H9 (cell line): ENCODE measurements at regions not wholly inside any gene's neighbourhood (a gene's known extent, or its start where the extent isn't known, plus 50 kb on each side); places are given as distances from the start of the nearest gene placed in this dataset.

Experiments
- DNase-seq: peaks from one replicate; pipeline ENCODE4 v3.0.0-alpha.2; 2017
- H2AFZ ChIP-seq: one replicate; pipeline ENCODE4 v1.6.1; 2013; ENCODE audit warnings: mild to moderate bottlenecking, low read length, control low read depth, moderate library complexity
- H2AK5ac ChIP-seq: 2 replicates; pipeline ENCODE4 v1.6.1; 2013; ENCODE audit warnings: low read length, control low read depth, mixed read lengths; ENCODE audit not compliant: insufficient read length
- H2BK120ac ChIP-seq: one replicate; pipeline ENCODE4 v1.6.1; 2013; ENCODE audit warnings: low read depth, mild to moderate bottlenecking, low read length, control low read depth, inconsistent platforms; ENCODE audit not compliant: poor library complexity, severe bottlenecking
- H2BK12ac ChIP-seq: 2 replicates; pipeline ENCODE4 v1.6.1; 2013; ENCODE audit warnings: low read length, control low read depth, mixed read lengths, low read depth; ENCODE audit not compliant: insufficient read length
- H2BK15ac ChIP-seq: 2 replicates; pipeline ENCODE4 v1.6.1; 2013; ENCODE audit warnings: low read depth, low read length, control low read depth
- H2BK20ac ChIP-seq: one replicate; pipeline ENCODE4 v1.6.1; 2013; ENCODE audit warnings: low read depth, mild to moderate bottlenecking, low read length, control low read depth, inconsistent platforms; ENCODE audit not compliant: poor library complexity, severe bottlenecking
- H2BK5ac ChIP-seq: 2 replicates; pipeline ENCODE4 v1.6.1; 2013; ENCODE audit warnings: low read length, control low read depth, mixed read lengths; ENCODE audit not compliant: insufficient read length
- H3K14ac ChIP-seq: 2 replicates; pipeline ENCODE4 v1.6.1; 2013; ENCODE audit warnings: low read length, control low read depth; ENCODE audit not compliant: insufficient read depth
- H3K18ac ChIP-seq: 2 replicates; pipeline ENCODE4 v1.6.1; 2013; ENCODE audit warnings: low read depth, mild to moderate bottlenecking, mixed read lengths, low read length, control low read depth; ENCODE audit not compliant: insufficient read length
- H3K23ac ChIP-seq: 2 replicates; pipeline ENCODE4 v1.6.1; 2013; ENCODE audit warnings: low read length, control low read depth, mixed read lengths, low read depth; ENCODE audit not compliant: insufficient read length
- H3K23me2 ChIP-seq: 2 replicates; pipeline ENCODE4 v1.6.1; 2013; ENCODE audit warnings: low read depth, mild to moderate bottlenecking, mixed read lengths, low read length, control low read depth; ENCODE audit not compliant: insufficient read length, poor library complexity, severe bottlenecking
- H3K27ac ChIP-seq: 2 replicates; pipeline ENCODE4 v1.5.1; 2013; ENCODE audit warnings: low read length, control low read depth, mixed read lengths, low read depth; ENCODE audit not compliant: insufficient read length
- H3K27me3 ChIP-seq: 2 replicates; pipeline ENCODE4 v1.6.1; 2013; ENCODE audit warnings: low read length, control low read depth, inconsistent platforms; ENCODE audit not compliant: insufficient read depth
- H3K4ac ChIP-seq: 2 replicates; pipeline ENCODE4 v1.6.1; 2013; ENCODE audit warnings: low read depth, mild to moderate bottlenecking, control low read depth, inconsistent platforms, low read length, moderate library complexity
- H3K4me1 ChIP-seq: 2 replicates; pipeline ENCODE4 v1.6.1; 2013; ENCODE audit warnings: low read length, control low read depth, inconsistent platforms; ENCODE audit not compliant: insufficient read depth
- H3K4me2 ChIP-seq: 2 replicates; pipeline ENCODE4 v1.6.1; 2013; ENCODE audit warnings: low read length, control low read depth, mixed read lengths; ENCODE audit not compliant: insufficient read length, insufficient read depth
- H3K56ac ChIP-seq: 2 replicates; pipeline ENCODE4 v1.6.1; 2013; ENCODE audit warnings: low read depth, mild to moderate bottlenecking, mixed read lengths, low read length, control low read depth; ENCODE audit not compliant: insufficient read length
- H3K79me1 ChIP-seq: 2 replicates; pipeline ENCODE4 v1.6.1; 2013; ENCODE audit warnings: low read depth, mild to moderate bottlenecking, moderate library complexity, low read length, control low read depth, inconsistent platforms; ENCODE audit not compliant: insufficient read depth, poor library complexity, severe bottlenecking
- H3K79me2 ChIP-seq: 2 replicates; pipeline ENCODE4 v1.6.1; 2013; ENCODE audit warnings: low read length, control low read depth, inconsistent platforms; ENCODE audit not compliant: insufficient read depth
- H3K9ac ChIP-seq: 2 replicates; pipeline ENCODE4 v1.6.1; 2013; ENCODE audit warnings: low read length, control low read depth, mixed read lengths; ENCODE audit not compliant: insufficient read length; ENCODE audit errors: extremely low read depth
- H3K9me3 ChIP-seq: one replicate; pipeline ENCODE4 v1.6.1; 2013; ENCODE audit warnings: low read depth, low read length, inconsistent platforms; ENCODE audit not compliant: control insufficient read depth
- H3T11ph ChIP-seq: one replicate; pipeline ENCODE4 v1.6.1; 2013; ENCODE audit warnings: mild to moderate bottlenecking, low read length, control low read depth, inconsistent platforms
- H4K20me1 ChIP-seq: one replicate; pipeline ENCODE4 v1.6.1; 2013; ENCODE audit not compliant: control insufficient read depth, insufficient read length, insufficient read depth
- H4K5ac ChIP-seq: 2 replicates; pipeline ENCODE4 v1.6.1; 2013; ENCODE audit warnings: low read depth, mild to moderate bottlenecking, mixed read lengths, low read length, control low read depth; ENCODE audit not compliant: insufficient read length
- H4K8ac ChIP-seq: replicated peaks from 2 replicates; pipeline ENCODE4 v1.6.1; 2013; ENCODE audit warnings: low read length, control low read depth, mixed read lengths, low read depth; ENCODE audit not compliant: insufficient read length
- H4K91ac ChIP-seq: 2 replicates; pipeline ENCODE4 v1.6.1; 2013; ENCODE audit warnings: low read depth, mild to moderate bottlenecking, moderate library complexity, mixed read lengths, low read length, control low read depth; ENCODE audit not compliant: insufficient read length
- H3K27ac Mint-ChIP-seq, 3 experiments: 2 replicates in 2 of 3; 3 replicates in 1 of 3; pipeline ENCODE4 v1.8.0; 2020 to 2021; ENCODE audit warnings: mixed read lengths in 3 of 3, mild to moderate bottlenecking in 1 of 3, moderate library complexity in 1 of 3
- H3K27me3 Mint-ChIP-seq: 2 replicates; pipeline ENCODE4 v1.8.0; 2021; ENCODE audit warnings: low read depth, mild to moderate bottlenecking, moderate library complexity, mixed read lengths
- H3K36me3 Mint-ChIP-seq, 3 experiments: 2 replicates in 2 of 3; 3 replicates in 1 of 3; pipeline ENCODE4 v1.8.0; 2020 to 2021; ENCODE audit warnings: low read depth in 3 of 3, mixed read lengths in 3 of 3; ENCODE audit not compliant: insufficient read depth in 1 of 3
- H3K4me1 Mint-ChIP-seq, 2 experiments: 2 replicates each; pipeline ENCODE4 v1.8.0; 2020; ENCODE audit warnings: mixed read lengths in 2 of 2
- H3K4me3 Mint-ChIP-seq, 2 experiments: 2 replicates in 1 of 2; 3 replicates in 1 of 2; pipeline ENCODE4 v1.8.0; 2020 to 2021; ENCODE audit warnings: mild to moderate bottlenecking in 2 of 2, mixed read lengths in 2 of 2, moderate library complexity in 1 of 2
- H3K9me3 Mint-ChIP-seq, 2 experiments: 2 replicates in 1 of 2; 3 replicates in 1 of 2; pipeline ENCODE4 v1.8.0; 2020; ENCODE audit warnings: mild to moderate bottlenecking in 2 of 2, mixed read lengths in 2 of 2, moderate library complexity in 1 of 2
- WGBS: extraction: QIAGEN DNeasy Blood & Tissue Kit; methylation state at CpG from one replicate; pipeline ENCODE4 v1.1.7; 2013; ENCODE audit warnings: missing lambda C conversion rate, low lambda C conversion rate, mixed read lengths; ENCODE audit not compliant: insufficient read length; ENCODE audit errors: extremely low coverage; 5-methylcytosine and 5-hydroxymethylcytosine counted together
- TF ChIP-seq, protein P1 (sequence below): fragments of 200-600 bp; sonication (generic); conservative IDR thresholded peaks from 3 replicates; pipeline ENCODE4 v1.8.0; 2021; ENCODE audit warnings: antibody characterized with exemption, mild to moderate bottlenecking

GRCh38 chr13:67964986-67965385, 734.9 kb upstream of the PCDH9 start:
- H3K9me3 Mint-ChIP-seq: no peaks in the 10 kb centered on the region
- Histone ChIP-seq H3K18ac (no peak overlapping the region), H4K20me1 (no peaks in the 10 kb centered on the region), H2AFZ (no peak overlapping the region), H3K56ac (no peak overlapping the region), H3K14ac (no peak overlapping the region), H3K27ac (no peak overlapping the region), H3K23ac (no peak overlapping the region), H3K4ac (no peak overlapping the region), H3K23me2 (no peaks in the 10 kb centered on the region), H3K27me3 (no peaks in the 10 kb centered on the region), H2BK20ac (no peak overlapping the region), H2BK15ac (no peak overlapping the region), H4K8ac (no peak overlapping the region), H4K5ac (no peak overlapping the region), H3K79me2 (no peaks in the 10 kb centered on the region), H2AK5ac (no peak overlapping the region), H3K4me1 (no peaks in the 10 kb centered on the region), H3K4me2 (no peak overlapping the region), H2BK5ac (no peak overlapping the region), H3K9me3 (no peaks in the 10 kb centered on the region), H4K91ac (no peak overlapping the region), H2BK12ac (no peak overlapping the region), H3K9ac (no peak overlapping the region), H3T11ph (no peak overlapping the region), H2BK120ac (no peak overlapping the region), H3K79me1 (no peaks in the 10 kb centered on the region)
- TF ChIP-seq, protein P1, sequence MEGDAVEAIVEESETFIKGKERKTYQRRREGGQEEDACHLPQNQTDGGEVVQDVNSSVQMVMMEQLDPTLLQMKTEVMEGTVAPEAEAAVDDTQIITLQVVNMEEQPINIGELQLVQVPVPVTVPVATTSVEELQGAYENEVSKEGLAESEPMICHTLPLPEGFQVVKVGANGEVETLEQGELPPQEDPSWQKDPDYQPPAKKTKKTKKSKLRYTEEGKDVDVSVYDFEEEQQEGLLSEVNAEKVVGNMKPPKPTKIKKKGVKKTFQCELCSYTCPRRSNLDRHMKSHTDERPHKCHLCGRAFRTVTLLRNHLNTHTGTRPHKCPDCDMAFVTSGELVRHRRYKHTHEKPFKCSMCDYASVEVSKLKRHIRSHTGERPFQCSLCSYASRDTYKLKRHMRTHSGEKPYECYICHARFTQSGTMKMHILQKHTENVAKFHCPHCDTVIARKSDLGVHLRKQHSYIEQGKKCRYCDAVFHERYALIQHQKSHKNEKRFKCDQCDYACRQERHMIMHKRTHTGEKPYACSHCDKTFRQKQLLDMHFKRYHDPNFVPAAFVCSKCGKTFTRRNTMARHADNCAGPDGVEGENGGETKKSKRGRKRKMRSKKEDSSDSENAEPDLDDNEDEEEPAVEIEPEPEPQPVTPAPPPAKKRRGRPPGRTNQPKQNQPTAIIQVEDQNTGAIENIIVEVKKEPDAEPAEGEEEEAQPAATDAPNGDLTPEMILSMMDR: no peak
- no peaks in the 10 kb centered on the region for H3K36me3 Mint-ChIP-seq
- H3K4me3 Mint-ChIP-seq: no peak overlapping the region
- H3K27me3 Mint-ChIP-seq: no peaks in the 10 kb centered on the region
- no CpG with 5 or more reads among the region's 1 CpG for WGBS
- no peak for DNase-seq
- no peak overlapping the region for H3K27ac Mint-ChIP-seq
- peaks cover 5 to 8% of the 10 kb centered on the region in 2 experiments for H3K4me1 Mint-ChIP-seq
